Putamen (tissue), 1 donor: ENCODE measurements at regions not wholly inside any gene's neighbourhood (a gene's known extent, or its start where the extent isn't known, plus 50 kb on each side); places are given as distances from the start of the nearest gene placed in this dataset.

Source experiments
- DNase-seq: peaks from one replicate; pipeline ENCODE4 v3.0.0-alpha.2; 2016; ENCODE audit warnings: low spot score

DNA sequence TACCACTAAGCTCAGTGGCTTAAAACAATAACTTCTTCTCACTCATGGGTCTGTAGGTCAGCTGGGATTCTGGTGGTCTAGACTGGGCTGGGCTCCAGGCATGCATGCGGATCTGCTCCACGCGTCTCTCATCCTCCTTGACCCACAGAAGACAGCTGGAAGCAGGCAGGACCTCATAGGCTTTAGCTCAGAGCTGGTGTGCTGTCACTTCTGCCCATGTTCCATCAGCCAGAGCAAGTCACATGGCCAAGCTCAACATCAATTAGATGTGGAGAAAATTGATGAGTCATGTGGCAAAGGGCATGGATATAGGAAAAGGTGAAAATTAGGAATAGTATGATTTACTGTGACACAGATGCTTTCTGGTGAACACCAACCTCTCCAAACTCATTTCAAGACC, 57.4 kb upstream of the PSMF1 start:
- DNase-seq: no peak

DNA sequence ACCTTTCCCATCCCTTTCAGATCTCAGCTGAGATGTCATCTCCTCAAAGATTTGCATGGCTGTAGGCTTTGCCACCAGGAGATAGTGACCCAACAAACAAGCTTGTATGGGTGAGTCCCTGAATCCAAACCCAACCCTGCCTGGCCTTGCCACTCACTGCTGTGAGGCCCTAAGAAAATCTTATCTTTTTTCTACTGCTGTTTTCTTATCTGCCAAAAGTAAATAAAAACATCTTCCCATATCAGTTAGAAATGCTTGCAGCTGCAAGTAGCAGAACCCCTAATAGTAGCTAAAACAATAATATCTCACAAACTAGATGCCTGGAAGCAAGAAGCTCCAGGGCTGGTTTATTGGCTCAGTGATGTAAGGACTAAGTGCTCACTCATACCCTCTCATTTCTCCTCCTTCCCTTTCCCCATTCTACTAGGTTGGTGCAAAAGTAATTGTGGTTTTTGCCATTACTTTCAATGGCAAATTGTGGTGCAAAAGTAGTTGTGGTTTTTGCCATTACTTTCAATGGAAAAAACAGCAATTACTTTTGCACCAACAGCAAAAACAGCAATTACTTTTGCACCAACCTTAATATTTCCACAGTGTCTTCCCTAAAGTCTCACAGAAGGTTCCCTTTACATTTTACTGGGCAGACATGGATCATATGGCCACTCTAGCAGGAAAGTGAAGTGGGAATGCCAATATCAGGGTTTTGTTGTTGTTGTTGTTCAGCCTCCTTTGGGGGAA, 56.7 kb upstream of the PSMF1 start:
- no peak for DNase-seq

DNA sequence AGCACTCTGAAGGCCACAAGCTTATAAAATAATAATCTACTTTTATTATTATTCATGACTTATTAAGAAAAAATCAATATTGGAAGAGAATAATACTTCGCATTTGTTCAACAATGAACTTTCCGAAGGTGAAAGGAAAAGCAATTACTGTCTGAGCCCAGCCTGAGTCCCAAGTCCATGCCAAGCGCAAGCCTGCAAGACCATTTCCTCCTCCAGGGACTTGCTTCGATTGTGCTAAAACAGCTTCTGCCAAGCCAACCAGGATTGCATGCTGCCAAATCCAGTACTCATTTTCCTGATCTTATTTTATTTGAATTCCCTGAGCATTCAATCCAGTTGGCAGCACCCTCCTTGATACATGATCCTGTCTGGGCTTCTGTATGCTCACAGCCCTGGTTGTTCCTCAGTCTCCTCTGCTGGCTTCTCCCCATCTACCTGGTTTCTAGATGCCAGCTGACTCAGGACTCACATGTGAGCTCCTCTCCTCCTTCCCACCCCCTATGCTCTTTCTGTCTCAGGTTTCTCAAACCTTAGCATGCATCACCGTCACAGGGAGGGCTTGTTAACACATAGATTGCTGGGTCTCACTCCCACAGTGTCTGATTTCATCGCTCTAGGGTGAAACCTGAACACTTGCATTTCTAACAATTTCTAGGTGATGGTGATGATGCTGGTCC, 55.9 kb upstream of the PSMF1 start:
- DNase-seq: peak; percentile 4
